ENCODE measurements at regions not wholly inside any gene's neighbourhood (a gene's known extent, or its start where the extent isn't known, plus 50 kb on each side); places are given as distances from the start of the nearest gene placed in this dataset.

GRCh38 chr11:134519390-134519750, 107.3 kb upstream of the B3GAT1 start:
- Histone ChIP-seq H3K9me1 (ENCODE audit: control insufficient read depth, insufficient read depth, low read length) (no peaks in the 10 kb centered on the region), H4K20me1 (replicated peaks; ENCODE audit: control insufficient read depth, insufficient read depth, low read length) (no peaks in the 10 kb centered on the region; the same call in 1 of the 2 replicates), H3K27me3 (ENCODE audit: control insufficient read depth in 2 of 2, insufficient read depth in 2 of 2, low read length in 2 of 2) (peaks cover 0 to 78% of the 10 kb centered on the region in 2 experiments; a peak in 4 of 5 replicates), H3K4me2 (ENCODE audit: insufficient read depth, low read length) (no peak overlapping the region), H3K27ac (ENCODE audit: extremely low read depth, low read depth, low read length) (no peak overlapping the region), H3K9me3 (replicated peaks; ENCODE audit: control insufficient read depth, insufficient read depth, low read depth, low read length) (no peaks in the 10 kb centered on the region), H2AFZ (ENCODE audit: low read depth, low read length) (no peak overlapping the region), H3K79me2 (ENCODE audit: control insufficient read depth, insufficient read depth, low read length) (no peaks in the 10 kb centered on the region), H3K4me3 (no peak overlapping the region), H3K4me1 (replicated peaks in 1 of 2; ENCODE audit: control insufficient read depth in 2 of 2, insufficient read depth in 2 of 2, low read length in 2 of 2) (no peaks in the 10 kb centered on the region), H3K9ac (ENCODE audit: insufficient read depth in 1 of 2, low read depth in 2 of 2, low read length in 2 of 2) (no peak overlapping the region), H3K36me3 (ENCODE audit: control insufficient read depth, insufficient read depth, low read length) (no peaks in the 10 kb centered on the region)
- ChIA-PET POLR2A (interaction anchor here (0.7 kb wide), 1 partner anchor 360 kb away, joined by 3 read pairs; no protein-coding TSS in a partner anchor), CTCF (ENCODE audit: low intra/inter-chr PET ratio) (no interaction called here)
- TF ChIP-seq HBP1 (CRISPR knock-in tag; IDR thresholded peaks at IDR 0.05) = no peak
- no peak for TF ChIP-seq LCOR (CRISPR knock-in tag; IDR thresholded peaks at IDR 0.05)
- no peak for FAIRE-seq
- 0% methylated on average over 6 of the region's 6 CpGs for WGBS (ENCODE audit: insufficient coverage, low coverage, missing lambda C conversion rate)
- no peak for ATAC-seq
- no peak for DNase-seq (ENCODE audit: extremely low read depth in 1 of 4, low spot score in 3 of 4)
- in situ Hi-C loops (cut with MboI) = no loop called here
- intact Hi-C loops (cut with micrococcal nuclease) = no loop called here
- BruUV-seq (replicated peaks) = no TSS peak

GRCh38 chr11:134518616-134519389, 106.8 kb upstream of the B3GAT1 start:
- Histone ChIP-seq H3K27me3 (ENCODE audit: control insufficient read depth in 2 of 2, insufficient read depth in 2 of 2, low read length in 2 of 2) (peaks cover 0 to 83% of the 10 kb centered on the region in 2 experiments; a peak in 4 of 5 replicates), H3K4me3 (no peak overlapping the region), H3K9me1 (ENCODE audit: control insufficient read depth, insufficient read depth, low read length) (no peaks in the 10 kb centered on the region), H3K79me2 (ENCODE audit: control insufficient read depth, insufficient read depth, low read length) (no peaks in the 10 kb centered on the region), H3K9ac (ENCODE audit: insufficient read depth in 1 of 2, low read depth in 2 of 2, low read length in 2 of 2) (no peak overlapping the region), H3K36me3 (ENCODE audit: control insufficient read depth, insufficient read depth, low read length) (no peaks in the 10 kb centered on the region), H4K20me1 (replicated peaks; ENCODE audit: control insufficient read depth, insufficient read depth, low read length) (no peaks in the 10 kb centered on the region; the same call in 1 of the 2 replicates), H2AFZ (ENCODE audit: low read depth, low read length) (no peak overlapping the region), H3K27ac (ENCODE audit: extremely low read depth, low read depth, low read length) (no peak overlapping the region), H3K4me2 (ENCODE audit: insufficient read depth, low read length) (no peak overlapping the region), H3K9me3 (replicated peaks; ENCODE audit: control insufficient read depth, insufficient read depth, low read depth, low read length) (no peaks in the 10 kb centered on the region), H3K4me1 (replicated peaks in 1 of 2; ENCODE audit: control insufficient read depth in 2 of 2, insufficient read depth in 2 of 2, low read length in 2 of 2) (no peaks in the 10 kb centered on the region)
- FAIRE-seq (no peak), ATAC-seq (no peak), DNase-seq (ENCODE audit: extremely low read depth in 1 of 4, low spot score in 3 of 4) (no peak)
- in situ Hi-C loops (cut with MboI) (no loop called here), intact Hi-C loops (cut with micrococcal nuclease) (no loop called here)
- CTCF ChIA-PET (ENCODE audit: low intra/inter-chr PET ratio) = no interaction called here
- BruUV-seq (replicated peaks) = no TSS peak
- WGBS (ENCODE audit: insufficient coverage, low coverage, missing lambda C conversion rate) = 4% methylated on average over 18 of the region's 20 CpGs
- POLR2A ChIA-PET = interaction anchor here (0.7 kb wide), 2 partner anchors 233 to 360 kb away, joined by 3 read pairs; no protein-coding TSS in a partner anchor
- TF ChIP-seq SMARCA4 (IDR thresholded peaks at IDR 0.05) = no peak
- no peak for TF ChIP-seq MTF1 (CRISPR knock-in tag; IDR thresholded peaks at IDR 0.05; ENCODE audit: borderline replicate concordance)
- no peak for TF ChIP-seq SRSF9 (IDR thresholded peaks at IDR 0.05; ENCODE audit: borderline replicate concordance, low read depth, low read length)
- no peak for TF ChIP-seq ELF1 (tag; IDR thresholded peaks at IDR 0.05)
